ENCODE measurements at regions not wholly inside any gene's neighbourhood (a gene's known extent, or its start where the extent isn't known, plus 50 kb on each side); places are given as distances from the start of the nearest gene placed in this dataset.

DNA sequence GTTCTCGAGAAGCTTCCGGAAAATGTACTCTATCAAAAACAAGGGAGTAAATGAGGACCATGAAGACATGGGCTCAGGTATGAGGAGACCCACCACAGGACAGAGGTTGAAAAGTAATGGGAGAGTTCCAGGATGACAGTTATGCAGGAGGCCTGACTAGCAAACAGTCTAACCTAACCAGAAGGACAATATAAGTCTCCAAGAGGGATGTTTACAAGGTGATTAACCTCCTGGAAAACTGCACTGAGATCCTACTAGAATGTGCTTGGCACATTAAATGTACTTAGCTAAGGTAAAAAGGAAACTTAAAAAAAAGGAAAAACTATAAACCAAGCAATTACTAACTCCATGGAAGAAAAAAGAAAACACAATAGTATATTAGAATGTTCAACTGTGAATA lies 258.3 kb downstream of the KLF5 start:
- TF ChIP-seq, protein P1, sequence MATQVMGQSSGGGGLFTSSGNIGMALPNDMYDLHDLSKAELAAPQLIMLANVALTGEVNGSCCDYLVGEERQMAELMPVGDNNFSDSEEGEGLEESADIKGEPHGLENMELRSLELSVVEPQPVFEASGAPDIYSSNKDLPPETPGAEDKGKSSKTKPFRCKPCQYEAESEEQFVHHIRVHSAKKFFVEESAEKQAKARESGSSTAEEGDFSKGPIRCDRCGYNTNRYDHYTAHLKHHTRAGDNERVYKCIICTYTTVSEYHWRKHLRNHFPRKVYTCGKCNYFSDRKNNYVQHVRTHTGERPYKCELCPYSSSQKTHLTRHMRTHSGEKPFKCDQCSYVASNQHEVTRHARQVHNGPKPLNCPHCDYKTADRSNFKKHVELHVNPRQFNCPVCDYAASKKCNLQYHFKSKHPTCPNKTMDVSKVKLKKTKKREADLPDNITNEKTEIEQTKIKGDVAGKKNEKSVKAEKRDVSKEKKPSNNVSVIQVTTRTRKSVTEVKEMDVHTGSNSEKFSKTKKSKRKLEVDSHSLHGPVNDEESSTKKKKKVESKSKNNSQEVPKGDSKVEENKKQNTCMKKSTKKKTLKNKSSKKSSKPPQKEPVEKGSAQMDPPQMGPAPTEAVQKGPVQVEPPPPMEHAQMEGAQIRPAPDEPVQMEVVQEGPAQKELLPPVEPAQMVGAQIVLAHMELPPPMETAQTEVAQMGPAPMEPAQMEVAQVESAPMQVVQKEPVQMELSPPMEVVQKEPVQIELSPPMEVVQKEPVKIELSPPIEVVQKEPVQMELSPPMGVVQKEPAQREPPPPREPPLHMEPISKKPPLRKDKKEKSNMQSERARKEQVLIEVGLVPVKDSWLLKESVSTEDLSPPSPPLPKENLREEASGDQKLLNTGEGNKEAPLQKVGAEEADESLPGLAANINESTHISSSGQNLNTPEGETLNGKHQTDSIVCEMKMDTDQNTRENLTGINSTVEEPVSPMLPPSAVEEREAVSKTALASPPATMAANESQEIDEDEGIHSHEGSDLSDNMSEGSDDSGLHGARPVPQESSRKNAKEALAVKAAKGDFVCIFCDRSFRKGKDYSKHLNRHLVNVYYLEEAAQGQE (IDR thresholded peaks at IDR 0.05; ENCODE audit: insufficient read depth in 1 of 2, low read depth in 2 of 2, low read length in 2 of 2), result no peak
- TF ChIP-seq POLR2AphosphoS5 (IDR thresholded peaks at IDR 0.05; ENCODE audit: low read depth, low read length) (no peak), SIN3A (IDR thresholded peaks at IDR 0.05; ENCODE audit: borderline replicate concordance, insufficient read depth, low read length) (no peak), TAF1 (IDR thresholded peaks at IDR 0.05; ENCODE audit: borderline replicate concordance, insufficient read depth, low read length) (no peak)

Measured in PFSK-1 (cell line).